HEK293T (cell line): ENCODE measurements at regions not wholly inside any gene's neighbourhood (a gene's known extent, or its start where the extent isn't known, plus 50 kb on each side); places are given as distances from the start of the nearest gene placed in this dataset.
A peak's percentile ranks its signal among the peaks of the same experiment; 100 is the strongest.

Source experiments
- CTCF ChIA-PET: fragments of 350-600 bp; formaldehyde crosslinking; extraction: SDS; loops from one replicate; lab custom pipeline; 2021; ENCODE audit warnings: antibody characterized with exemption, inconsistent platforms; lab: Yijun Ruan, JAX
- POLR2A ChIA-PET: fragments of 350-600 bp; formaldehyde crosslinking; extraction: SDS; loops from one replicate; lab custom pipeline; 2020; ENCODE audit warnings: antibody characterized with exemption, inconsistent platforms; lab: Yijun Ruan, JAX
- DNase-seq: peaks from one replicate; pipeline ENCODE4 v3.0.0; 2012; ENCODE audit warnings: mixed read lengths; ENCODE audit errors: extremely low spot score
- ARNT ChIP-seq: fragments of 450-650 bp; IDR thresholded peaks from 2 replicates; pipeline ENCODE4 v1.6.1; 2017; ENCODE audit warnings: mild to moderate bottlenecking
- BHLHE40 ChIP-seq: fragments of 450-650 bp; IDR thresholded peaks from 2 replicates; pipeline ENCODE4 v1.6.1; 2016; ENCODE audit warnings: mild to moderate bottlenecking, moderate library complexity, borderline replicate concordance
- CTBP1 ChIP-seq: fragments of 450-650 bp; IDR thresholded peaks from 2 replicates; pipeline ENCODE4 v1.6.1; 2016; ENCODE audit warnings: borderline replicate concordance
- ELF4 ChIP-seq: fragments of 450-650 bp; IDR thresholded peaks from 2 replicates; pipeline ENCODE4 v1.6.1; 2017; ENCODE audit warnings: antibody characterized with exemption
- FOXA1 ChIP-seq: fragments of 450-650 bp; IDR thresholded peaks from 2 replicates; pipeline ENCODE4 v1.6.1; 2016; ENCODE audit warnings: mild to moderate bottlenecking
- FOXK2 ChIP-seq: fragments of 450-650 bp; IDR thresholded peaks from 2 replicates; pipeline ENCODE4 v1.6.1; 2016; ENCODE audit warnings: mild to moderate bottlenecking
- FOXM1 ChIP-seq: fragments of 450-650 bp; IDR thresholded peaks from 2 replicates; pipeline ENCODE4 v1.6.1; 2017; ENCODE audit warnings: mild to moderate bottlenecking, borderline replicate concordance
- HDGF ChIP-seq: fragments of 450-650 bp; IDR thresholded peaks from 2 replicates; pipeline ENCODE4 v1.6.1; 2017; ENCODE audit warnings: antibody characterized with exemption, borderline replicate concordance
- L3MBTL2 ChIP-seq: fragments of 450-650 bp; conservative IDR thresholded peaks from 2 replicates; pipeline ENCODE4 v1.6.1; 2016; ENCODE audit warnings: mild to moderate bottlenecking
- LEF1 ChIP-seq: fragments of 450-650 bp; IDR thresholded peaks from 2 replicates; pipeline ENCODE4 v1.6.1; 2017; ENCODE audit warnings: mild to moderate bottlenecking, borderline replicate concordance
- NFRKB ChIP-seq: fragments of 450-650 bp; IDR thresholded peaks from 2 replicates; pipeline ENCODE4 v1.6.1; 2016; ENCODE audit warnings: mild to moderate bottlenecking, moderate library complexity
- PKNOX1 ChIP-seq: fragments of 450-650 bp; IDR thresholded peaks from 2 replicates; pipeline ENCODE4 v1.6.1; 2016
- SP1 ChIP-seq: fragments of 450-650 bp; IDR thresholded peaks from 2 replicates; pipeline ENCODE4 v1.6.1; 2017
- SUZ12 ChIP-seq: fragments of 450-650 bp; IDR thresholded peaks from 2 replicates; pipeline ENCODE4 v1.6.1; 2016; ENCODE audit warnings: mild to moderate bottlenecking
- TARDBP ChIP-seq: fragments of 450-650 bp; IDR thresholded peaks from 2 replicates; pipeline ENCODE4 v1.6.1; 2016
- ZNF384 ChIP-seq: fragments of 450-650 bp; IDR thresholded peaks from 2 replicates; pipeline ENCODE4 v1.6.1; 2016

- CTCF ChIA-PET: interaction anchor here (0.9 kb wide), 1 partner anchor 791 kb away, joined by 3 read pairs; no protein-coding TSS in a partner anchor
- TF ChIP-seq SP1 (no peak), LEF1 (no peak), TARDBP (no peak), HDGF (no peak), FOXM1 (no peak), FOXA1 (no peak), BHLHE40 (no peak), ZNF384 (no peak), SUZ12 (no peak), NFRKB (no peak), ELF4 (no peak), L3MBTL2 (no peak), FOXK2 (no peak), ARNT (no peak), PKNOX1 (no peak), CTBP1 (no peak)
- no peak for DNase-seq
- POLR2A ChIA-PET: no interaction called here
Measured at GRCh38 chrX:102859550-102859871, 77.6 kb upstream of the RAB40AL start.

GRCh38 chrX:102860235-102860634 is 76.8 kb upstream of the RAB40AL start:
- ChIA-PET POLR2A (no interaction called here), CTCF (no interaction called here)
- no peak for DNase-seq
- TF ChIP-seq SUZ12 (no peak), SP1 (no peak), TARDBP (no peak), ELF4 (no peak), L3MBTL2 (no peak), CTBP1 (no peak), ARNT (no peak), FOXK2 (no peak), FOXA1 (no peak), HDGF (no peak), FOXM1 (no peak), BHLHE40 (no peak), NFRKB (no peak), PKNOX1 (no peak), ZNF384 (no peak), LEF1 (no peak)

- ChIA-PET CTCF (interaction anchor here (0.6 to 1.2 kb wide), 3 partner anchors 24 to 75 kb away, joined by 3 to 5 read pairs (median 4); no protein-coding TSS in a partner anchor), POLR2A (no interaction called here)
- TF ChIP-seq FOXM1 (no peak), ZNF384 (peak; percentile 79), TARDBP (no peak)
- peak; percentile 87 for DNase-seq
Measured at GRCh38 chrX:102863735-102864134, 73.3 kb upstream of the RAB40AL start.

GRCh38 chrX:102866981-102867656 is 70.0 kb upstream of the RAB40AL start:
- no peak for DNase-seq
- TF ChIP-seq FOXM1 (no peak), TARDBP (no peak), BHLHE40 (no peak), HDGF (no peak), L3MBTL2 (no peak), ZNF384 (no peak), SUZ12 (no peak), FOXA1 (no peak), ELF4 (no peak), CTBP1 (no peak), FOXK2 (no peak), PKNOX1 (no peak), LEF1 (no peak), SP1 (no peak), NFRKB (no peak)
- POLR2A ChIA-PET: no interaction called here
- CTCF ChIA-PET: no interaction called here

- CTCF ChIA-PET: interaction anchor here (3.8 kb wide), 1 partner anchor 16 kb away, joined by 23 read pairs; no protein-coding TSS in a partner anchor
- TF ChIP-seq L3MBTL2: no peak
- TF ChIP-seq TARDBP: no peak
- TF ChIP-seq FOXA1: no peak
- TF ChIP-seq FOXK2: no peak
- no peak for TF ChIP-seq SP1
- no peak for TF ChIP-seq ARNT
- TF ChIP-seq ZNF384: no peak
- TF ChIP-seq BHLHE40: no peak
- TF ChIP-seq HDGF: no peak
- TF ChIP-seq LEF1: no peak
- TF ChIP-seq CTBP1: no peak
- TF ChIP-seq SUZ12: no peak
- no peak for TF ChIP-seq ELF4
- TF ChIP-seq NFRKB: no peak
- no peak for TF ChIP-seq FOXM1
- TF ChIP-seq PKNOX1: no peak
- POLR2A ChIA-PET: no interaction called here
- no peak for DNase-seq
Measured at GRCh38 chrX:102883491-102883890, 53.6 kb upstream of the RAB40AL start.
